Esophagus muscularis mucosa (tissue), 3 donors: ENCODE measurements at regions not wholly inside any gene's neighbourhood (a gene's known extent, or its start where the extent isn't known, plus 50 kb on each side); places are given as distances from the start of the nearest gene placed in this dataset.

ENCODE experiments used
- POLR2A ChIP-seq: fragments of 450-650 bp; IDR thresholded peaks from one replicate; pipeline ENCODE4 v1.6.1; 2017; ENCODE audit warnings: antibody characterized with exemption, moderate library complexity, mild to moderate bottlenecking, low read depth
- TF ChIP-seq, protein P1 (sequence below), 3 experiments: fragments of 200-600 bp in 2 of 3; fragments of 450-650 bp in 1 of 3; sonication (generic) in 2 of 3; IDR thresholded peaks; one replicate each; pipeline ENCODE4 v1.5.1; 2017 to 2019; ENCODE audit warnings: antibody characterized with exemption in 3 of 3, mild to moderate bottlenecking in 2 of 3, moderate library complexity in 1 of 3

DNA sequence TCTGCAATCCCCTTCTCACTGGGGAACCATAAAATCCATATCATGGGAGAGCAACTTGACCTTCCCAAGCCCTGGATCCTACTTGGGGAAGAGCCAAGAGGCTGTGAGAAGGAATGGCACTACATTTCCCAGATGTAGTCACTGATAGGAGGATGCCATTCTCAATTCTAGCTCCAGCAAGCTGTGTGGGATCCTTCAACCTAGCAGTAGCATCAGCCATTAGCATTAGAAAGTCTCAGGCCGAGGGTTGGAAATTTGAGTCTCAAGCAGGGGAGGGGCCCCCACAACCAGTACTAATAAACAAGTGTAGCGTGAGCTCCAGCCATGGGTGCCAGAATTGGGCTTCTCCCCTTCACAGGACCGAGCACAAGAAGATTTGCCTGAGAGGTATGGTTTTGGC lies 84.3 kb upstream of the NELL2 start:
- TF ChIP-seq, protein P1, sequence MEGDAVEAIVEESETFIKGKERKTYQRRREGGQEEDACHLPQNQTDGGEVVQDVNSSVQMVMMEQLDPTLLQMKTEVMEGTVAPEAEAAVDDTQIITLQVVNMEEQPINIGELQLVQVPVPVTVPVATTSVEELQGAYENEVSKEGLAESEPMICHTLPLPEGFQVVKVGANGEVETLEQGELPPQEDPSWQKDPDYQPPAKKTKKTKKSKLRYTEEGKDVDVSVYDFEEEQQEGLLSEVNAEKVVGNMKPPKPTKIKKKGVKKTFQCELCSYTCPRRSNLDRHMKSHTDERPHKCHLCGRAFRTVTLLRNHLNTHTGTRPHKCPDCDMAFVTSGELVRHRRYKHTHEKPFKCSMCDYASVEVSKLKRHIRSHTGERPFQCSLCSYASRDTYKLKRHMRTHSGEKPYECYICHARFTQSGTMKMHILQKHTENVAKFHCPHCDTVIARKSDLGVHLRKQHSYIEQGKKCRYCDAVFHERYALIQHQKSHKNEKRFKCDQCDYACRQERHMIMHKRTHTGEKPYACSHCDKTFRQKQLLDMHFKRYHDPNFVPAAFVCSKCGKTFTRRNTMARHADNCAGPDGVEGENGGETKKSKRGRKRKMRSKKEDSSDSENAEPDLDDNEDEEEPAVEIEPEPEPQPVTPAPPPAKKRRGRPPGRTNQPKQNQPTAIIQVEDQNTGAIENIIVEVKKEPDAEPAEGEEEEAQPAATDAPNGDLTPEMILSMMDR (IDR thresholded peaks at IDR 0.05): no peak
- TF ChIP-seq POLR2A: no peak
